H1 (cell line): ENCODE measurements at regions not wholly inside any gene's neighbourhood (a gene's known extent, or its start where the extent isn't known, plus 50 kb on each side); places are given as distances from the start of the nearest gene placed in this dataset.
A peak's percentile ranks its signal among the peaks of the same experiment; 100 is the strongest.

Source experiments
- CTCF ChIA-PET: fragments of 300-600 bp; sonication (Branson Sonifier 250); formaldehyde crosslinking; loops from one replicate; lab custom pipeline; 2021; ENCODE audit not compliant: partially characterized antibody; lab: Charles Lee
- POLR2A ChIA-PET: fragments of 300-600 bp; sonication (Branson Sonifier 250); formaldehyde crosslinking; loops from one replicate; lab custom pipeline; 2021; ENCODE audit warnings: inconsistent platforms; ENCODE audit not compliant: partially characterized antibody; lab: Charles Lee
- DNase-seq, 2 experiments: peaks; one replicate each; pipeline versions ENCODE4 v3.0.0 to v3.0.0-alpha.2; 2010 to 2022; ENCODE audit warnings: low spot score in 2 of 2, low read depth in 1 of 2, mixed read lengths in 1 of 2
- FAIRE-seq: peaks from 2 replicates; lab custom pipeline; 2011; peaks lifted over from hg19 to GRCh38; lab: Jason Lieb, UNC
- H2AFZ ChIP-seq: 2 replicates; pipeline ENCODE4 v1.8.1; 2012; ENCODE audit warnings: low read length, inconsistent platforms
- H2AK5ac ChIP-seq: 2 replicates; pipeline ENCODE4 v1.6.1; 2013; ENCODE audit warnings: low read depth, low read length
- H2BK120ac ChIP-seq: replicated peaks from 2 replicates; pipeline ENCODE3; 2013; ENCODE audit warnings: low read depth, low read length, inconsistent platforms
- H2BK12ac ChIP-seq: 2 replicates; pipeline ENCODE4 v1.6.1; 2013; ENCODE audit warnings: low read depth, low read length
- H2BK15ac ChIP-seq: 2 replicates; pipeline ENCODE4 v1.6.1; 2013; ENCODE audit warnings: low read length
- H2BK20ac ChIP-seq: 2 replicates; pipeline ENCODE4 v1.6.1; 2013; ENCODE audit warnings: low read length
- H2BK5ac ChIP-seq: 2 replicates; pipeline ENCODE4 v1.6.1; 2013; ENCODE audit warnings: low read depth, low read length
- H3K14ac ChIP-seq: 2 replicates; pipeline ENCODE4 v1.6.1; 2013; ENCODE audit warnings: inconsistent platforms; ENCODE audit not compliant: insufficient read length
- H3K18ac ChIP-seq: 2 replicates; pipeline ENCODE4 v1.6.1; 2013; ENCODE audit warnings: low read length; ENCODE audit errors: extremely low read depth
- H3K23ac ChIP-seq: 2 replicates; pipeline ENCODE4 v1.6.1; 2013; ENCODE audit warnings: inconsistent platforms; ENCODE audit not compliant: insufficient read length
- H3K23me2 ChIP-seq: 2 replicates; pipeline ENCODE4 v1.6.1; 2013; ENCODE audit warnings: low read depth, low read length
- H3K27ac ChIP-seq: 2 replicates; pipeline ENCODE4 v1.6.1; 2011; ENCODE audit warnings: low read depth, low read length, inconsistent platforms
- H3K27me3 ChIP-seq, 4 experiments: replicated peaks in 1 of 4; 1 replicate in 1 of 4; 2 replicates in 3 of 4; pipeline versions ENCODE4 v1.6.1 to v1.8.1; 2011 to 2013; ENCODE audit warnings: low read length in 3 of 4, mild to moderate bottlenecking in 3 of 4, inconsistent platforms in 2 of 4, mixed read lengths in 2 of 4, moderate library complexity in 1 of 4; ENCODE audit not compliant: control insufficient read depth in 3 of 4, insufficient read depth in 3 of 4; ENCODE audit errors: extremely low read depth in 1 of 4
- H3K36me3 ChIP-seq, 4 experiments: 2 replicates each; pipeline versions ENCODE4 v1.6.1 to v1.8.1; 2011 to 2013; ENCODE audit warnings: mild to moderate bottlenecking in 4 of 4, low read length in 3 of 4, moderate library complexity in 2 of 4, control low read depth in 1 of 4, inconsistent platforms in 1 of 4; ENCODE audit not compliant: insufficient read depth in 4 of 4, control insufficient read depth in 2 of 4
- H3K4ac ChIP-seq: replicated peaks from 2 replicates; pipeline ENCODE3; 2013; ENCODE audit warnings: low read length, low read depth, mixed read lengths, inconsistent platforms; ENCODE audit not compliant: insufficient read length
- H3K4me1 ChIP-seq, 4 experiments: replicated peaks in 1 of 4; 1 replicate in 1 of 4; 2 replicates in 3 of 4; pipeline versions ENCODE4 v1.6.1 to v1.8.1; 2011 to 2013; ENCODE audit warnings: low read length in 3 of 4, inconsistent platforms in 2 of 4, mixed read lengths in 1 of 4; ENCODE audit not compliant: insufficient read depth in 4 of 4, control insufficient read depth in 3 of 4
- H3K4me2 ChIP-seq, 2 experiments: 2 replicates each; pipeline versions ENCODE4 v1.6.1 to v1.8.1; 2011 to 2013; ENCODE audit warnings: low read depth in 2 of 2, low read length in 2 of 2, control low read depth in 1 of 2, inconsistent platforms in 1 of 2, mild to moderate bottlenecking in 1 of 2; ENCODE audit not compliant: insufficient read depth in 1 of 2
- H3K4me3 ChIP-seq, 4 experiments: fragments of 200-600, 300-600 bp in 1 of 4; sonication (generic), shearing (Covaris generic), sonication (Bioruptor Twin) in 1 of 4; 2 replicates each; pipeline versions ENCODE4 v1.5.1 to v1.8.1; 2011 to 2016; ENCODE audit warnings: low read length in 4 of 4, low read depth in 3 of 4, control low read depth in 2 of 4, inconsistent platforms in 2 of 4, mild to moderate bottlenecking in 2 of 4, mixed read lengths in 1 of 4, moderate library complexity in 1 of 4; ENCODE audit not compliant: insufficient read depth in 2 of 4; ENCODE audit errors: extremely low read depth in 1 of 4
- H3K56ac ChIP-seq: replicated peaks from 2 replicates; pipeline ENCODE3; 2013; ENCODE audit warnings: low read depth, mild to moderate bottlenecking, mixed read lengths, low read length, inconsistent platforms; ENCODE audit not compliant: insufficient read length
- H3K79me1 ChIP-seq: 2 replicates; pipeline ENCODE4 v1.6.1; 2013; ENCODE audit warnings: low read depth, low read length, control low read depth
- H3K79me2 ChIP-seq, 2 experiments: 2 replicates each; pipeline versions ENCODE4 v1.6.1 to v1.8.1; 2012 to 2013; ENCODE audit warnings: low read length in 2 of 2, mild to moderate bottlenecking in 2 of 2, inconsistent platforms in 1 of 2; ENCODE audit not compliant: insufficient read depth in 2 of 2, control insufficient read depth in 1 of 2
- H3K9ac ChIP-seq, 4 experiments: replicated peaks in 1 of 4; 1 replicate in 1 of 4; 2 replicates in 3 of 4; pipeline versions ENCODE4 v1.6.1 to v1.8.1; 2011 to 2013; ENCODE audit warnings: low read depth in 3 of 4, low read length in 3 of 4, control low read depth in 2 of 4, mild to moderate bottlenecking in 2 of 4, moderate library complexity in 2 of 4, inconsistent platforms in 1 of 4; ENCODE audit errors: extremely low read depth in 1 of 4
- H3K9me3 ChIP-seq, 2 experiments: 2 replicates each; pipeline versions ENCODE4 v1.6.1 to v1.8.1; 2012 to 2013; ENCODE audit warnings: mild to moderate bottlenecking in 2 of 2, moderate library complexity in 2 of 2, control low read depth in 1 of 2, inconsistent platforms in 1 of 2, low read depth in 1 of 2, low read length in 1 of 2, mixed read lengths in 1 of 2; ENCODE audit not compliant: insufficient read depth in 2 of 2
- H4K20me1 ChIP-seq, 2 experiments: replicated peaks in 1 of 2; 2 replicates each; pipeline versions ENCODE3 to v1.8.1; 2011 to 2013; ENCODE audit warnings: inconsistent platforms in 2 of 2, low read length in 2 of 2, mild to moderate bottlenecking in 1 of 2; ENCODE audit not compliant: insufficient read depth in 2 of 2, control insufficient read depth in 1 of 2
- H4K5ac ChIP-seq: 2 replicates; pipeline ENCODE4 v1.6.1; 2013; ENCODE audit warnings: low read length, low read depth, mixed read lengths, inconsistent platforms; ENCODE audit not compliant: insufficient read length
- H4K8ac ChIP-seq: 2 replicates; pipeline ENCODE4 v1.8.0; 2013; ENCODE audit warnings: mild to moderate bottlenecking, moderate library complexity, low read length, inconsistent platforms; ENCODE audit not compliant: insufficient read depth; ENCODE audit errors: extremely low read depth
- H4K91ac ChIP-seq: replicated peaks from 2 replicates; pipeline ENCODE3; 2013; ENCODE audit warnings: low read length, mixed read lengths, inconsistent platforms; ENCODE audit not compliant: insufficient read length
- ASH2L ChIP-seq: fragments of 200-600, 300-600 bp; sonication (generic); IDR thresholded peaks from one replicate; pipeline ENCODE4 v1.7.1; 2017; ENCODE audit warnings: low read length
- CBX5 ChIP-seq: fragments of 300-800, 300-1000 bp; sonication (generic); IDR thresholded peaks from 2 replicates; pipeline ENCODE4 v1.7.1; 2016; ENCODE audit warnings: antibody characterized with exemption, low read length, low read depth
- CHD1 ChIP-seq: IDR thresholded peaks from 2 replicates; pipeline ENCODE4 v1.6.1; 2012; ENCODE audit warnings: low read depth, low read length, improper control_type of control experiment
- JUN ChIP-seq: IDR thresholded peaks from 2 replicates; pipeline ENCODE4 v1.6.1; 2011; ENCODE audit warnings: low read depth, mild to moderate bottlenecking, improper control_type of control experiment, low read length
- RNF2 ChIP-seq: fragments of 200-900, 300-1000 bp; sonication (generic); IDR thresholded peaks from 2 replicates; pipeline ENCODE4 v1.7.1; 2016; ENCODE audit warnings: borderline replicate concordance, low read depth, mild to moderate bottlenecking, antibody characterized with exemption, low read length; ENCODE audit not compliant: poor library complexity, severe bottlenecking; ENCODE audit errors: missing control alignments
- SP1 ChIP-seq: IDR thresholded peaks from 2 replicates; pipeline ENCODE4 v1.6.1; 2011; ENCODE audit warnings: low read depth, low read length
- SUZ12 ChIP-seq: fragments of 200-600 bp; sonication (generic); IDR thresholded peaks from 2 replicates; pipeline ENCODE4 v1.6.1; 2012; ENCODE audit warnings: mild to moderate bottlenecking, inconsistent platforms, low read length, moderate library complexity, mixed read lengths
- YY1 ChIP-seq: IDR thresholded peaks from 2 replicates; pipeline ENCODE4 v1.6.1; 2011; ENCODE audit warnings: low read depth, mild to moderate bottlenecking, low read length

DNA sequence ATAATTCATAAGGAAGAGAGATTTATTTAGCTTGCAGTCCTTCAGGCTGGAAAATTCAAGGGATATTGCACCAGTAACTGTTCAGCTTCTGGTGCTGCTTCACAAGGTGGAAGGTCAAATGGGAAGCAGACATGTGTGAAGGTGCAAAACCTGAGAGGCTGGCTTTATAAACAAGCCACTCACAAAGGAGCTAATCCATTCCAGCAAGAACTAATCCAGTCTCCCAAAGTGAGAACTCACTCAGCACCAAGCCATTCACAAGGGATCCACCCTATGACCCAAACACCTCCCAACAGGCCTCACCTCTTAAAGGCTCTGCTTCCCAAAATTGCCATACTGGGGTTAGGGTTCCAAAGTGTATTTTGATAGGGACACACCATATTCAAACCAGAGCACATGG is 1018.4 kb upstream of the ACVR2A start:
- Histone ChIP-seq H2AK5ac (no peak overlapping the region), H3K4ac (no peak overlapping the region), H2BK20ac (no peak overlapping the region), H3K79me1 (no peaks in the 10 kb centered on the region), H4K91ac (no peak overlapping the region), H4K8ac (no peak overlapping the region), H3K4me3 (no peak overlapping the region), H4K20me1 (no peaks in the 10 kb centered on the region), H2BK120ac (no peak overlapping the region), H3K56ac (no peak overlapping the region), H2BK5ac (no peak overlapping the region), H3K23me2 (no peaks in the 10 kb centered on the region), H3K9ac (no peak overlapping the region), H2BK12ac (no peak overlapping the region), H2AFZ (peak overlapping the region; percentile 86), H3K9me3 (no peaks in the 10 kb centered on the region), H3K14ac (no peak overlapping the region), H3K79me2 (no peaks in the 10 kb centered on the region), H3K4me2 (no peak overlapping the region), H3K18ac (no peak overlapping the region), H3K36me3 (no peaks in the 10 kb centered on the region), H4K5ac (no peak overlapping the region), H3K4me1 (peaks cover 0 to 4% (median 2%) of the 10 kb centered on the region in 4 experiments; a peak in 1 of 7 replicates), H3K27me3 (no peaks in the 10 kb centered on the region), H2BK15ac (no peak overlapping the region), H3K27ac (no peak overlapping the region), H3K23ac (no peak overlapping the region)
- ChIA-PET CTCF (interaction anchor here (0.8 to 1.7 kb wide), 3 partner anchors 9 to 101 kb away, joined by 3 to 4 read pairs (median 4); no protein-coding TSS in a partner anchor), POLR2A (no interaction called here)
- no peak for FAIRE-seq
- TF ChIP-seq CHD1 (no peak), ASH2L (no peak), SP1 (no peak), YY1 (no peak), JUN (no peak), RNF2 (no peak), CBX5 (no peak), SUZ12 (no peak)
- DNase-seq, result no peak
